ENCODE measurements at regions not wholly inside any gene's neighbourhood (a gene's known extent, or its start where the extent isn't known, plus 50 kb on each side); places are given as distances from the start of the nearest gene placed in this dataset.

- intact Hi-C loops (cut with DNase I): no loop called here
- Histone ChIP-seq H3K4me1 (peaks cover 0 to 7% (median 0%) of the 10 kb centered on the region in 4 donors), H3K36me3 (no peaks in the 10 kb centered on the region), H3K4me3 (no peak overlapping the region), H3K27me3 (no peaks in the 10 kb centered on the region), H3K9me3 (peaks cover 0 to 3% (median 0%) of the 10 kb centered on the region in 4 donors), H3K27ac (replicated peaks in 1 of 4) (no peak overlapping the region)
- TF ChIP-seq EP300 (IDR thresholded peaks at IDR 0.05): no peak
- TF ChIP-seq POLR2AphosphoS5 (IDR thresholded peaks at IDR 0.05): no peak
- no peak for TF ChIP-seq CTCF (IDR thresholded peaks at IDR 0.05)
- no peak for TF ChIP-seq POLR2A (IDR thresholded peaks at IDR 0.05; ENCODE audit: low read depth)
- DNase-seq (ENCODE audit: extremely low spot score): no peak
These were observed 213.9 kb upstream of the FIGN start for GRCh38 chr2:163949693-163950092.

DNA sequence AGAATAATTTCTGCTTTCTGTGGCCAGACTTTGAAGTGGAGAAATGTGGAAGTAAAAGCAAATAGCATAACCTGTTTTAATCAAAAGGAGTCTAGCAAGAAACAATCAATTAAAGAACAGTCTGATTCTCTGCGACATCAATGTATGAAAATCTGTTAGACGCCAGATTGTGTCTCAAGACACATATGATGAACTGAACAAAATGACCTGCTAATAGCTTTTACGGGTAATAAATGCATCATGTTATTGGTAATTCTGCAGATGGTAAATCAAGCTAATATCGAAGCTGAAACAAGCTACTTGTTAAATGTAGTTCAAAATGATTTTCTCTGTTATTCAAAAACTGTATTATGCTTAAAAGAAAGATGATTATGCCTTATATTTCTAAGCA lies 208.5 kb upstream of the FIGN start:
- intact Hi-C loops (cut with DNase I): no loop called here
- H3K36me3 ChIP-seq: no peaks in the 10 kb centered on the region
- TF ChIP-seq EP300 (IDR thresholded peaks at IDR 0.05) (no peak), POLR2A (IDR thresholded peaks at IDR 0.05; ENCODE audit: low read depth) (no peak), CTCF (IDR thresholded peaks at IDR 0.05) (no peak), POLR2AphosphoS5 (IDR thresholded peaks at IDR 0.05) (no peak)
- H3K4me1 ChIP-seq: no peaks in the 10 kb centered on the region
- H3K9me3 ChIP-seq: no peaks in the 10 kb centered on the region
- H3K4me3 ChIP-seq: no peak overlapping the region
- WGBS: 92% methylated on average over 4 of the region's 4 CpGs
- DNase-seq (ENCODE audit: extremely low spot score): no peak
- H3K27ac ChIP-seq (replicated peaks in 1 of 4): no peak overlapping the region
- H3K27me3 ChIP-seq: no peaks in the 10 kb centered on the region

GRCh38 chr2:163943403-163944346 lies 207.9 kb upstream of the FIGN start:
- Histone ChIP-seq H3K27ac (replicated peaks in 1 of 4) (no peak overlapping the region), H3K4me3 (no peak overlapping the region)

GRCh38 chr2:163934131-163934530 lies 198.3 kb upstream of the FIGN start:
- no peaks in the 10 kb centered on the region for H3K36me3 ChIP-seq
- H3K27ac ChIP-seq (replicated peaks in 1 of 4): no peak overlapping the region
- no peaks in the 10 kb centered on the region for H3K27me3 ChIP-seq
- intact Hi-C loops (cut with DNase I): no loop called here
- no peak for TF ChIP-seq CTCF (IDR thresholded peaks at IDR 0.05)
- no peak for TF ChIP-seq EP300 (IDR thresholded peaks at IDR 0.05)
- TF ChIP-seq POLR2AphosphoS5 (IDR thresholded peaks at IDR 0.05): no peak
- TF ChIP-seq POLR2A (IDR thresholded peaks at IDR 0.05; ENCODE audit: low read depth): no peak
- H3K9me3 ChIP-seq: no peaks in the 10 kb centered on the region
- DNase-seq (ENCODE audit: extremely low spot score): no peak
- H3K4me1 ChIP-seq: no peaks in the 10 kb centered on the region
- no peak overlapping the region for H3K4me3 ChIP-seq

More at GRCh38 chr2:163943403-163944346, 207.9 kb upstream of the FIGN start:
- WGBS: 81% methylated on average over 9 of the region's 9 CpGs
- Histone ChIP-seq H3K27me3 (no peaks in the 10 kb centered on the region), H3K9me3 (no peaks in the 10 kb centered on the region), H3K4me1 (no peaks in the 10 kb centered on the region), H3K36me3 (no peaks in the 10 kb centered on the region)
- DNase-seq (ENCODE audit: extremely low spot score): no peak
- intact Hi-C loops (cut with DNase I): no loop called here
- TF ChIP-seq EP300 (IDR thresholded peaks at IDR 0.05) (no peak), CTCF (IDR thresholded peaks at IDR 0.05) (no peak), POLR2AphosphoS5 (IDR thresholded peaks at IDR 0.05) (no peak), POLR2A (IDR thresholded peaks at IDR 0.05; ENCODE audit: low read depth) (no peak)

Data from esophagus muscularis mucosa (tissue), 4 donors.